ENCODE measurements at regions not wholly inside any gene's neighbourhood (a gene's known extent, or its start where the extent isn't known, plus 50 kb on each side); places are given as distances from the start of the nearest gene placed in this dataset.
A peak's percentile ranks its signal among the peaks of the same experiment; 100 is the strongest.

- peak overlapping the region; percentile 75 for H3K4me3 ChIP-seq (replicated peaks; ENCODE audit: low read depth, low read length)
- TF ChIP-seq, protein P1, sequence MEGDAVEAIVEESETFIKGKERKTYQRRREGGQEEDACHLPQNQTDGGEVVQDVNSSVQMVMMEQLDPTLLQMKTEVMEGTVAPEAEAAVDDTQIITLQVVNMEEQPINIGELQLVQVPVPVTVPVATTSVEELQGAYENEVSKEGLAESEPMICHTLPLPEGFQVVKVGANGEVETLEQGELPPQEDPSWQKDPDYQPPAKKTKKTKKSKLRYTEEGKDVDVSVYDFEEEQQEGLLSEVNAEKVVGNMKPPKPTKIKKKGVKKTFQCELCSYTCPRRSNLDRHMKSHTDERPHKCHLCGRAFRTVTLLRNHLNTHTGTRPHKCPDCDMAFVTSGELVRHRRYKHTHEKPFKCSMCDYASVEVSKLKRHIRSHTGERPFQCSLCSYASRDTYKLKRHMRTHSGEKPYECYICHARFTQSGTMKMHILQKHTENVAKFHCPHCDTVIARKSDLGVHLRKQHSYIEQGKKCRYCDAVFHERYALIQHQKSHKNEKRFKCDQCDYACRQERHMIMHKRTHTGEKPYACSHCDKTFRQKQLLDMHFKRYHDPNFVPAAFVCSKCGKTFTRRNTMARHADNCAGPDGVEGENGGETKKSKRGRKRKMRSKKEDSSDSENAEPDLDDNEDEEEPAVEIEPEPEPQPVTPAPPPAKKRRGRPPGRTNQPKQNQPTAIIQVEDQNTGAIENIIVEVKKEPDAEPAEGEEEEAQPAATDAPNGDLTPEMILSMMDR (IDR thresholded peaks at IDR 0.05; ENCODE audit: insufficient read depth, low read length, poor library complexity, severe bottlenecking) = no peak
- H3K27me3 ChIP-seq (replicated peaks; ENCODE audit: control insufficient read depth, insufficient read depth, low read length) = no peaks in the 10 kb centered on the region
- H3K36me3 ChIP-seq (ENCODE audit: control insufficient read depth, insufficient read depth, low read length) = peaks cover 4% of the 10 kb centered on the region; the same call in 1 of the 2 replicates
- DNase-seq (ENCODE audit: extremely low read depth, insufficient read length) = no peak
These were observed 148.7 kb upstream of the NEDD9 start for GRCh38 chr6:11380969-11381744.

DNA sequence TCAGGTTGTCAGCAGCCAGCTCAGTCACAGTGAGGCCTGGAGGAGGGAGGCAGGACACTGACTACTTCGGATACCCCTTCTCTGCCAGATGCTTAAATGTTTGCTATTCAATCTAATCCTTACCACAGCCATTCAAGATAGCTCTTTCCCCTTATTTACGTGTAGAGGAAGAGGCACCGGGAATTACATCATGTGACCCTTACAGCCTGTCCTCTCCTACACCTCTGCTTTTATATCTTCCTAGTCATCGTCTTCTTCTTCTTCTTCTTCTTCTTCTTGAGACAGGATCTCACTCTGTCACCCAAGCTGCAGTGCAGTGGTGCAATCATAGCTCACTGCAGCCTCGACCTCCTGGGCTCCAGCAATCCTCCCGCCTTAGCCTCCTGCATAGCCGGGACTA is 148.1 kb upstream of the NEDD9 start:
- H3K36me3 ChIP-seq (ENCODE audit: control insufficient read depth, insufficient read depth, low read length) = peaks cover 4% of the 10 kb centered on the region; the same call in 1 of the 2 replicates
- H3K4me3 ChIP-seq (replicated peaks; ENCODE audit: low read depth, low read length) = peak overlapping the region; percentile 75
- TF ChIP-seq, protein P1 (IDR thresholded peaks at IDR 0.05; ENCODE audit: insufficient read depth, low read length, poor library complexity, severe bottlenecking) = no peak
- H3K27me3 ChIP-seq (replicated peaks; ENCODE audit: control insufficient read depth, insufficient read depth, low read length) = no peaks in the 10 kb centered on the region
- DNase-seq (ENCODE audit: extremely low read depth, insufficient read length) = no peak

GRCh38 chr6:11379805-11380204 is 147.3 kb upstream of the NEDD9 start:
- Histone ChIP-seq H3K36me3 (ENCODE audit: control insufficient read depth, insufficient read depth, low read length) (peaks cover 4% of the 10 kb centered on the region; the same call in 1 of the 2 replicates), H3K4me3 (replicated peaks; ENCODE audit: low read depth, low read length) (peak overlapping the region; percentile 10; the same call in 1 of the 2 replicates), H3K27me3 (replicated peaks; ENCODE audit: control insufficient read depth, insufficient read depth, low read length) (no peaks in the 10 kb centered on the region)
- TF ChIP-seq, protein P1 (IDR thresholded peaks at IDR 0.05; ENCODE audit: insufficient read depth, low read length, poor library complexity, severe bottlenecking) = no peak
- no peak for DNase-seq (ENCODE audit: extremely low read depth, insufficient read length)

DNA sequence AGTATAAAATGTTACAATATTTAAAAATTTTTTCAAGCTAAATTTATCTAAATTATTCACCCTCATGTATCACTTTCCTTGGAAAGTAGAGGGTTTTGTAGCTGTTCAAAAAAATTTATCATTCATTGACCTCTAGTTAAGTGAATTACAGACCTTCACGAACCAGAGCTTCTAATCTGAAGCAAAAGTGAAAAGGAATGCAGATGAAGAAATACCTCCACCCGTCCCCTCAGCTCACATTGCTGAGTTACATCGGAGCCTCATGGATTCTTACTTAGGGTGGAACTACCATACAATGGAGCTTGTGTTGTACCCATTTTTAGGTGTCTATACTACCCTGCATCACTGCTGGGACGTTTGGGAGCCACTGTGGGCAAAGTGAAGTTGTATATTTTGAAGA is 146.2 kb upstream of the NEDD9 start:
- TF ChIP-seq, protein P1 (IDR thresholded peaks at IDR 0.05; ENCODE audit: insufficient read depth, low read length, poor library complexity, severe bottlenecking) = no peak
- Histone ChIP-seq H3K4me3 (replicated peaks; ENCODE audit: low read depth, low read length) (no peak overlapping the region), H3K36me3 (ENCODE audit: control insufficient read depth, insufficient read depth, low read length) (peaks cover 4% of the 10 kb centered on the region; the same call in 1 of the 2 replicates), H3K27me3 (replicated peaks; ENCODE audit: control insufficient read depth, insufficient read depth, low read length) (no peaks in the 10 kb centered on the region)
- no peak for DNase-seq (ENCODE audit: extremely low read depth, insufficient read length)

GRCh38 chr6:11374036-11375010 is 141.9 kb upstream of the NEDD9 start:
- TF ChIP-seq, protein P1 (IDR thresholded peaks at IDR 0.05; ENCODE audit: insufficient read depth, low read length, poor library complexity, severe bottlenecking) = no peak
- no peak overlapping the region; the same call in 1 of the 2 replicates for H3K4me3 ChIP-seq (replicated peaks; ENCODE audit: low read depth, low read length)
- H3K36me3 ChIP-seq (ENCODE audit: control insufficient read depth, insufficient read depth, low read length) = peaks cover 4% of the 10 kb centered on the region
- no peaks in the 10 kb centered on the region for H3K27me3 ChIP-seq (replicated peaks; ENCODE audit: control insufficient read depth, insufficient read depth, low read length)
- peak; percentile 80 for DNase-seq (ENCODE audit: extremely low read depth, insufficient read length)
